Effector memory CD8-positive, alpha-beta T cell (primary cell): ENCODE measurements at regions not wholly inside any gene's neighbourhood (a gene's known extent, or its start where the extent isn't known, plus 50 kb on each side); places are given as distances from the start of the nearest gene placed in this dataset.

Experiments used
- ATAC-seq: fragments of 150-1000 bp; cut with Tn5 transposase; replicated peaks from 2 replicates; pipeline ENCODE4 v1.10.0; 2021; ENCODE audit warnings: mild to moderate bottlenecking, moderate library complexity
- DNase-seq, 3 experiments: peaks; one replicate each; pipeline ENCODE4 v3.0.0; 2021
- H3K27ac Mint-ChIP-seq, 2 donors: one replicate each; pipeline ENCODE4 v1.8.0; 2022; ENCODE audit warnings: mild to moderate bottlenecking in 2 of 2, mixed read lengths in 2 of 2, moderate library complexity in 2 of 2
- H3K27me3 Mint-ChIP-seq, 2 donors: one replicate each; pipeline ENCODE4 v1.8.0; 2022; ENCODE audit warnings: mixed read lengths in 2 of 2
- H3K36me3 Mint-ChIP-seq: one replicate; pipeline ENCODE4 v1.8.0; 2022; ENCODE audit warnings: mild to moderate bottlenecking, moderate library complexity, mixed read lengths; ENCODE audit not compliant: insufficient read depth
- H3K4me1 Mint-ChIP-seq, 2 donors: one replicate each; pipeline ENCODE4 v1.8.0; 2022; ENCODE audit warnings: low read depth in 2 of 2, mixed read lengths in 2 of 2
- H3K4me3 Mint-ChIP-seq, 2 donors: one replicate each; pipeline ENCODE4 v1.8.0; 2022; ENCODE audit warnings: mild to moderate bottlenecking in 2 of 2, mixed read lengths in 2 of 2, moderate library complexity in 2 of 2
- H3K9me3 Mint-ChIP-seq, 2 donors: one replicate each; pipeline ENCODE4 v1.8.0; 2022; ENCODE audit warnings: mixed read lengths in 2 of 2

GRCh38 chr1:173427146-173428054 lies 49.7 kb upstream of the PRDX6 start:
- Mint-ChIP-seq H3K4me3 (no peak overlapping the region), H3K27ac (no peak overlapping the region), H3K36me3 (peaks cover 5% of the 10 kb centered on the region), H3K9me3 (no peaks in the 10 kb centered on the region), H3K27me3 (no peaks in the 10 kb centered on the region), H3K4me1 (peaks cover 5 to 11% of the 10 kb centered on the region in 2 donors)
- ATAC-seq = no peak
- DNase-seq = no peak
